H1 (cell line): ENCODE measurements at regions not wholly inside any gene's neighbourhood (a gene's known extent, or its start where the extent isn't known, plus 50 kb on each side); places are given as distances from the start of the nearest gene placed in this dataset.

Experiments
- CHD7 ChIP-seq: fragments of 300-600 bp; sonication (generic); IDR thresholded peaks from 2 replicates; pipeline ENCODE4 v1.7.1; 2012; ENCODE audit warnings: low read length, moderate library complexity, mild to moderate bottlenecking, inconsistent platforms; ENCODE audit not compliant: insufficient replicate concordance
- TBP ChIP-seq: IDR thresholded peaks from 2 replicates; pipeline ENCODE4 v1.6.1; 2011; ENCODE audit warnings: low read depth, low read length, improper control_type of control experiment

DNA sequence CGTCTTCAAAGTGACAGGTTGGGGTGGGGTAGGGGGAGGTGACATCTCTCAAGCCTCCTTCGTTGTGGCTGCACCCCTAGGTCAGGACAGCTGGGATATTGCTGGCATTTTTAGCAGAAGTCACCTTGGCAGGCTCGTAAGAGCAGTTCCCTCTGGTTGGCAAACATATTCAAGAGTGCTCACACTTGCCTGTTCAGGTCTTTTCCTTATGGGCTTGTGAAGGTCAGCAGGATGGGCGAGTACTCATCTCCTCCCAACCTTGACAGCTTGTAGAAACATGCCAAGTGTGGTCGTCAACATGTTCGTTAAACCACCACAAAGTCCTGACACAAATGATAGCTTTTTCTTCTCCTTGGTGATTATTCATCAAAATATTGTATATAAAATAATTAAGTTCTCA lies 113.6 kb downstream of the HDGFL1 start (continued):
- TF ChIP-seq CHD7 (no peak), TBP (no peak)
- TF ChIP-seq, all 59 proteins: peak for 0
